ENCODE measurements at regions not wholly inside any gene's neighbourhood (a gene's known extent, or its start where the extent isn't known, plus 50 kb on each side); places are given as distances from the start of the nearest gene placed in this dataset.

- no peak for TF ChIP-seq CTCF (conservative IDR thresholded peaks at IDR 0.05; ENCODE audit: low read depth, low read length)
- no peak for DNase-seq (ENCODE audit: low read depth)
- H3K4me3 ChIP-seq (ENCODE audit: low read length), result no peak overlapping the region
These were observed 71.9 kb upstream of the ATP5PO start for GRCh38 chr21:33987461-33987860.

- DNase-seq (ENCODE audit: low read depth), result no peak
- H3K4me3 ChIP-seq (ENCODE audit: low read length), result no peak overlapping the region
- no peak for TF ChIP-seq CTCF (conservative IDR thresholded peaks at IDR 0.05; ENCODE audit: low read depth, low read length)
These were observed 69.8 kb upstream of the ATP5PO start for GRCh38 chr21:33985117-33986050.

GRCh38 chr21:33984021-33984481, 68.4 kb upstream of the ATP5PO start:
- DNase-seq (ENCODE audit: low read depth), result no peak
- no peak for TF ChIP-seq CTCF (conservative IDR thresholded peaks at IDR 0.05; ENCODE audit: low read depth, low read length)
- no peak overlapping the region for H3K4me3 ChIP-seq (ENCODE audit: low read length)

- no peak for TF ChIP-seq CTCF (conservative IDR thresholded peaks at IDR 0.05; ENCODE audit: low read depth, low read length)
These were observed 65.9 kb upstream of the ATP5PO start for GRCh38 chr21:33981391-33982101.

GRCh38 chr21:33980276-33980916, 64.8 kb upstream of the ATP5PO start:
- no peak for TF ChIP-seq CTCF (conservative IDR thresholded peaks at IDR 0.05; ENCODE audit: low read depth, low read length)
- DNase-seq (ENCODE audit: low read depth), result no peak

More at GRCh38 chr21:33981391-33982101, 65.9 kb upstream of the ATP5PO start:
- H3K4me3 ChIP-seq (ENCODE audit: low read length), result no peak overlapping the region
- no peak for DNase-seq (ENCODE audit: low read depth)

GRCh38 chr21:33978585-33978984, 63.0 kb upstream of the ATP5PO start:
- DNase-seq (ENCODE audit: low read depth), result no peak
- no peak overlapping the region for H3K4me3 ChIP-seq (ENCODE audit: low read length)
- no peak for TF ChIP-seq CTCF (conservative IDR thresholded peaks at IDR 0.05; ENCODE audit: low read depth, low read length)

More at GRCh38 chr21:33980276-33980916, 64.8 kb upstream of the ATP5PO start:
- no peak overlapping the region for H3K4me3 ChIP-seq (ENCODE audit: low read length)

Measured in retinal pigment epithelial cell (primary cell).